Neural progenitor cell (in vitro differentiated cells): ENCODE measurements at regions not wholly inside any gene's neighbourhood (a gene's known extent, or its start where the extent isn't known, plus 50 kb on each side); places are given as distances from the start of the nearest gene placed in this dataset.

Experiments
- DNase-seq: peaks from one replicate; pipeline ENCODE4 v3.0.0-alpha.2; 2016; ENCODE audit warnings: low spot score
- H2AFZ ChIP-seq: fragments of 200-600 bp; sonication (generic); replicated peaks from 2 replicates; pipeline ENCODE4 v1.6.1; 2016; ENCODE audit warnings: antibody characterized with exemption
- H3F3A ChIP-seq: fragments of 200-600 bp; sonication (generic); 2 replicates; pipeline ENCODE4 v1.6.1; 2016; ENCODE audit warnings: antibody characterized with exemption, low read depth
- H3K27ac ChIP-seq: fragments of 200-600 bp; sonication (generic); 2 replicates; pipeline ENCODE4 v1.5.1; 2016; ENCODE audit warnings: mild to moderate bottlenecking
- H3K27me3 ChIP-seq: fragments of 200-600 bp; sonication (generic); 2 replicates; pipeline ENCODE4 v1.6.1; 2016; ENCODE audit warnings: mild to moderate bottlenecking, moderate library complexity
- H3K36me3 ChIP-seq: fragments of 200-600 bp; sonication (generic); 2 replicates; pipeline ENCODE4 v1.5.1; 2016
- H3K4me1 ChIP-seq: fragments of 200-600 bp; sonication (generic); 2 replicates; pipeline ENCODE4 v1.6.1; 2016; ENCODE audit warnings: mixed run types
- H3K4me2 ChIP-seq: fragments of 200-600 bp; sonication (generic); 2 replicates; pipeline ENCODE4 v1.6.1; 2016
- H3K4me3 ChIP-seq: fragments of 200-600 bp; sonication (generic); 2 replicates; pipeline ENCODE4 v1.5.1; 2016
- H3K79me2 ChIP-seq: fragments of 200-600 bp; sonication (generic); 2 replicates; pipeline ENCODE4 v1.6.1; 2016; ENCODE audit warnings: low read depth
- H3K9ac ChIP-seq: fragments of 200-600 bp; sonication (generic); 2 replicates; pipeline ENCODE4 v1.6.1; 2016
- H3K9me3 ChIP-seq: fragments of 200-600 bp; sonication (generic); 2 replicates; pipeline ENCODE4 v1.5.1; 2016; ENCODE audit warnings: low read depth
- H4K20me1 ChIP-seq: fragments of 200-600 bp; sonication (generic); 2 replicates; pipeline ENCODE4 v1.6.1; 2016; ENCODE audit warnings: low read depth
- H3K27ac Mint-ChIP-seq: 3 replicates; pipeline ENCODE4 v1.8.0; 2021; ENCODE audit warnings: mixed read lengths
- H3K27me3 Mint-ChIP-seq: 2 replicates; pipeline ENCODE4 v1.8.0; 2022; ENCODE audit warnings: low read depth, mild to moderate bottlenecking, inconsistent platforms, moderate library complexity, mixed read lengths; ENCODE audit not compliant: insufficient read depth
- H3K36me3 Mint-ChIP-seq: 3 replicates; pipeline ENCODE4 v1.8.0; 2021; ENCODE audit warnings: mixed read lengths
- H3K4me1 Mint-ChIP-seq: 3 replicates; pipeline ENCODE4 v1.8.0; 2021; ENCODE audit warnings: mixed read lengths
- H3K4me3 Mint-ChIP-seq: 3 replicates; pipeline ENCODE4 v1.8.0; 2021; ENCODE audit warnings: mild to moderate bottlenecking, moderate library complexity, mixed read lengths
- H3K9me3 Mint-ChIP-seq: 3 replicates; pipeline ENCODE4 v1.8.0; 2020; ENCODE audit warnings: mixed read lengths
- CTCF ChIP-seq: fragments of 200-600 bp; sonication (generic); IDR thresholded peaks from 2 replicates; pipeline ENCODE4 v1.5.1; 2017; ENCODE audit warnings: antibody characterized with exemption, mild to moderate bottlenecking
- EZH2 ChIP-seq: fragments of 200-600 bp; sonication (generic); IDR thresholded peaks from 2 replicates; pipeline ENCODE4 v1.6.1; 2017; ENCODE audit warnings: antibody characterized with exemption, mild to moderate bottlenecking, moderate library complexity
- EZH2phosphoT487 ChIP-seq: fragments of 200-600 bp; sonication (generic); IDR thresholded peaks from 2 replicates; pipeline ENCODE4 v1.6.1; 2017; ENCODE audit warnings: antibody characterized with exemption

DNA sequence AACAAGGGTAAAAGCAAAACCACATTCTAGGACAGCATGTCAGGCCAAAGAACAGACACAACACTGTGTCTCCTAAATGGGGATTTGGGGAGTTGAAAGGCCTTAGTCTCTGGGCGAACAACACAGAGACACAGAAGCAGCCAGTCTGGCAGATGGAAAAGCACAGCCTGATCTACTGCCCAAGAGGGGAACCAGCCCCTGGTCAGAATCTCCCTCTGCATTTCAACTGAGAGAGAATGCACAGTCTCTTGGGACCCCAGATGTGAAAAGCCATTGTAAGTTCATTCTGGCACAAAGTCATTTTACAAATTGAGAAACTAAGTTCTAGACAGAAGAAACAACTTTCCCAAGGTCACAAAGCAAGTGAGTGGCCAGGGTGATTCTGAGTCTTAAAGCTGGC is 331.7 kb downstream of the TNS1 start:
- TF ChIP-seq EZH2 (no peak), CTCF (no peak)
- Histone ChIP-seq H3K4me2 (no peak overlapping the region), H4K20me1 (no peaks in the 10 kb centered on the region), H3K79me2 (no peaks in the 10 kb centered on the region), H3K36me3 (no peaks in the 10 kb centered on the region), H3K27me3 (no peaks in the 10 kb centered on the region), H3K4me3 (no peak overlapping the region), H3K27ac (no peak overlapping the region), H2AFZ (no peak overlapping the region), H3F3A (no peaks in the 10 kb centered on the region), H3K4me1 (no peaks in the 10 kb centered on the region), H3K9me3 (no peaks in the 10 kb centered on the region), H3K9ac (no peak overlapping the region)
- Mint-ChIP-seq H3K4me1 (no peaks in the 10 kb centered on the region), H3K27me3 (no peaks in the 10 kb centered on the region), H3K9me3 (peaks cover 4% of the 10 kb centered on the region), H3K27ac (no peak overlapping the region), H3K4me3 (no peak overlapping the region), H3K36me3 (no peaks in the 10 kb centered on the region)
- no peak for DNase-seq

- no peaks in the 10 kb centered on the region for H3K36me3 Mint-ChIP-seq
- Histone ChIP-seq H3K9ac (no peak overlapping the region), H4K20me1 (no peaks in the 10 kb centered on the region), H3K36me3 (no peaks in the 10 kb centered on the region), H3K9me3 (no peaks in the 10 kb centered on the region), H2AFZ (no peak overlapping the region), H3F3A (no peaks in the 10 kb centered on the region), H3K4me2 (no peak overlapping the region), H3K4me1 (no peaks in the 10 kb centered on the region), H3K4me3 (no peak overlapping the region), H3K27ac (no peak overlapping the region), H3K79me2 (no peaks in the 10 kb centered on the region), H3K27me3 (no peaks in the 10 kb centered on the region)
- no peaks in the 10 kb centered on the region for H3K27me3 Mint-ChIP-seq
- no peak overlapping the region for H3K4me3 Mint-ChIP-seq
- H3K9me3 Mint-ChIP-seq, result peaks cover 2% of the 10 kb centered on the region
- no peak for TF ChIP-seq EZH2phosphoT487
- TF ChIP-seq EZH2, result no peak
- TF ChIP-seq CTCF, result no peak
- H3K4me1 Mint-ChIP-seq, result no peaks in the 10 kb centered on the region
- H3K27ac Mint-ChIP-seq, result no peak overlapping the region
- DNase-seq, result no peak
Measured at GRCh38 chr2:217669831-217670230, 333.0 kb downstream of the TNS1 start.

DNA sequence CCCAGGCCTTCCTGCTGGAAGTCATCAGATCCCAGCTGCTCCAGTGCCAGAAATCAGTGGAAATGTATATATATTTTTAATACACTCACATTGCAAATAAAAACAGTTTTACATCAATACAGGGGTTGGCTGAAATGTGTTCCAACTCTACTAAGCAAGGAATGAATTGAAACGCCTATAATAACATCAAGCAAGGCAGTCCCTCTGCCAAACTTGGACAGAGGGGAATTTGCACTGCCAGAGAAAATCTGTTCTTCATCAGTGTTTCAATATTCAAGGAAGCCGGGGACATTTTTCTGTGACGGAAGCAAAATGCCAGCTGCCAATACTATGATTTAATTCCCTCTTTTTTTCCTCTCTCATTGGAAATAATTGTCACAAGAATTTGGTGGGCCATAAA is 335.3 kb downstream of the TNS1 start:
- Mint-ChIP-seq H3K9me3 (peaks cover 2% of the 10 kb centered on the region), H3K27me3 (no peaks in the 10 kb centered on the region), H3K27ac (no peak overlapping the region)

More for the DNA sequence above, 335.3 kb downstream of the TNS1 start:
- Histone ChIP-seq H3K36me3 (no peaks in the 10 kb centered on the region), H3K27me3 (no peaks in the 10 kb centered on the region), H4K20me1 (no peaks in the 10 kb centered on the region), H3K79me2 (no peaks in the 10 kb centered on the region), H3F3A (no peaks in the 10 kb centered on the region), H3K9ac (no peak overlapping the region), H3K4me2 (no peak overlapping the region), H3K9me3 (no peaks in the 10 kb centered on the region), H3K4me1 (no peaks in the 10 kb centered on the region), H3K27ac (no peak overlapping the region), H2AFZ (no peak overlapping the region), H3K4me3 (no peak overlapping the region)
- Mint-ChIP-seq H3K36me3 (no peaks in the 10 kb centered on the region), H3K4me1 (no peaks in the 10 kb centered on the region), H3K4me3 (no peak overlapping the region)
- TF ChIP-seq EZH2 (no peak), CTCF (no peak), EZH2phosphoT487 (no peak)
- DNase-seq, result no peak
